Trophoblast cell (in vitro differentiated cells and primary cell): ENCODE measurements at regions not wholly inside any gene's neighbourhood (a gene's known extent, or its start where the extent isn't known, plus 50 kb on each side); places are given as distances from the start of the nearest gene placed in this dataset.
A peak's percentile ranks its signal among the peaks of the same experiment; 100 is the strongest.

ENCODE experiments used
- DNase-seq, 2 donors: peaks; one replicate each; pipeline ENCODE4 v3.0.0-alpha.2; 2016
- H2AFZ ChIP-seq: 2 replicates; pipeline ENCODE4 v1.6.1; 2013; ENCODE audit warnings: low read length, moderate library complexity, mild to moderate bottlenecking; ENCODE audit not compliant: insufficient read depth, poor library complexity
- H2AK5ac ChIP-seq: 2 replicates; pipeline ENCODE4 v1.6.1; 2013; ENCODE audit warnings: mild to moderate bottlenecking, low read length
- H2BK120ac ChIP-seq: 2 replicates; pipeline ENCODE4 v1.6.1; 2013; ENCODE audit warnings: low read length, mild to moderate bottlenecking, moderate library complexity; ENCODE audit not compliant: insufficient read depth, poor library complexity
- H2BK12ac ChIP-seq: 2 replicates; pipeline ENCODE4 v1.6.1; 2013; ENCODE audit warnings: mild to moderate bottlenecking, low read length, moderate library complexity
- H2BK5ac ChIP-seq: 2 replicates; pipeline ENCODE4 v1.6.1; 2013; ENCODE audit warnings: low read length, low read depth, moderate library complexity, mild to moderate bottlenecking; ENCODE audit not compliant: poor library complexity
- H3K14ac ChIP-seq: 2 replicates; pipeline ENCODE4 v1.6.1; 2013; ENCODE audit warnings: mild to moderate bottlenecking, low read length
- H3K18ac ChIP-seq: 2 replicates; pipeline ENCODE4 v1.6.1; 2013; ENCODE audit warnings: mild to moderate bottlenecking, low read length
- H3K23ac ChIP-seq: 2 replicates; pipeline ENCODE4 v1.6.1; 2013; ENCODE audit warnings: low read length
- H3K27ac ChIP-seq: 2 replicates; pipeline ENCODE4 v1.5.1; 2013; ENCODE audit warnings: low read depth, mild to moderate bottlenecking, inconsistent platforms, low read length, moderate library complexity
- H3K27me3 ChIP-seq: 2 replicates; pipeline ENCODE4 v1.6.1; 2013; ENCODE audit warnings: inconsistent platforms, mild to moderate bottlenecking, low read length, moderate library complexity; ENCODE audit not compliant: insufficient read depth
- H3K36me3 ChIP-seq, 2 experiments: 1 replicate in 1 of 2; 2 replicates in 1 of 2; pipeline ENCODE4 v1.6.1; 2013; ENCODE audit warnings: low read length in 2 of 2, mild to moderate bottlenecking in 2 of 2, moderate library complexity in 1 of 2; ENCODE audit not compliant: insufficient read depth in 2 of 2, control insufficient read depth in 1 of 2
- H3K4ac ChIP-seq: 2 replicates; pipeline ENCODE4 v1.6.1; 2013; ENCODE audit warnings: low read depth, mild to moderate bottlenecking, low read length, moderate library complexity
- H3K4me1 ChIP-seq, 2 experiments: 1 replicate in 1 of 2; 2 replicates in 1 of 2; pipeline ENCODE4 v1.6.1; 2013; ENCODE audit warnings: low read length in 2 of 2, mild to moderate bottlenecking in 2 of 2, moderate library complexity in 1 of 2; ENCODE audit not compliant: insufficient read depth in 2 of 2, control insufficient read depth in 1 of 2
- H3K4me2 ChIP-seq: 2 replicates; pipeline ENCODE4 v1.6.1; 2013; ENCODE audit warnings: inconsistent platforms, mild to moderate bottlenecking, low read length, moderate library complexity
- H3K4me3 ChIP-seq: 2 replicates; pipeline ENCODE4 v1.5.1; 2013; ENCODE audit warnings: mild to moderate bottlenecking, low read depth, low read length, inconsistent platforms
- H3K79me1 ChIP-seq: one replicate; pipeline ENCODE4 v1.6.1; 2013; ENCODE audit warnings: low read length
- H3K79me2 ChIP-seq: 2 replicates; pipeline ENCODE4 v1.6.1; 2013; ENCODE audit warnings: low read length, mild to moderate bottlenecking; ENCODE audit not compliant: control insufficient read depth, insufficient read depth, poor library complexity
- H3K9ac ChIP-seq: 2 replicates; pipeline ENCODE4 v1.6.1; 2013; ENCODE audit warnings: mild to moderate bottlenecking, low read length
- H3K9me3 ChIP-seq: 2 replicates; pipeline ENCODE4 v1.6.1; 2013; ENCODE audit warnings: low read depth, mild to moderate bottlenecking, control low read depth, inconsistent platforms, low read length; ENCODE audit not compliant: insufficient read depth
- H4K12ac ChIP-seq: 2 replicates; pipeline ENCODE4 v1.6.1; 2013; ENCODE audit warnings: low read depth, mild to moderate bottlenecking, low read length, moderate library complexity
- H4K8ac ChIP-seq: 2 replicates; pipeline ENCODE4 v1.6.1; 2013; ENCODE audit warnings: low read depth, mild to moderate bottlenecking, low read length, moderate library complexity
- H4K91ac ChIP-seq: one replicate; pipeline ENCODE4 v1.6.1; 2013; ENCODE audit warnings: low read depth, mild to moderate bottlenecking, low read length, moderate library complexity
- WGBS: extraction: QIAGEN DNeasy Blood & Tissue Kit; methylation state at CpG from one replicate; pipeline ENCODE4 v1.1.7; 2013; ENCODE audit warnings: missing lambda C conversion rate; ENCODE audit not compliant: insufficient read length, insufficient coverage; ENCODE audit errors: extremely low coverage; 5-methylcytosine and 5-hydroxymethylcytosine counted together

GRCh38 chr6:14221564-14222279, 104.2 kb downstream of the CD83 start:
- no peaks in the 10 kb centered on the region for H3K79me2 ChIP-seq
- no peak overlapping the region for H2AK5ac ChIP-seq
- no peak overlapping the region for H3K4ac ChIP-seq
- H2BK5ac ChIP-seq, result no peak overlapping the region
- no peaks in the 10 kb centered on the region for H3K4me1 ChIP-seq
- no peak overlapping the region for H2BK120ac ChIP-seq
- no peak overlapping the region for H2AFZ ChIP-seq
- H4K91ac ChIP-seq, result no peak overlapping the region
- no peaks in the 10 kb centered on the region for H3K9me3 ChIP-seq
- H2BK12ac ChIP-seq, result no peak overlapping the region
- no peak overlapping the region for H3K4me2 ChIP-seq
- H3K36me3 ChIP-seq, result no peaks in the 10 kb centered on the region
- no peak overlapping the region for H3K18ac ChIP-seq
- H3K27ac ChIP-seq, result no peak overlapping the region
- no peak overlapping the region for H4K8ac ChIP-seq
- H3K9ac ChIP-seq, result no peak overlapping the region
- no peak overlapping the region for H3K14ac ChIP-seq
- no peaks in the 10 kb centered on the region for H3K79me1 ChIP-seq
- WGBS, result no CpG with 5 or more reads among the region's 8 CpGs
- no peak overlapping the region for H3K4me3 ChIP-seq
- H3K23ac ChIP-seq, result no peak overlapping the region
- no peaks in the 10 kb centered on the region for H3K27me3 ChIP-seq
- H4K12ac ChIP-seq, result no peak overlapping the region
- DNase-seq, result no peak

DNA sequence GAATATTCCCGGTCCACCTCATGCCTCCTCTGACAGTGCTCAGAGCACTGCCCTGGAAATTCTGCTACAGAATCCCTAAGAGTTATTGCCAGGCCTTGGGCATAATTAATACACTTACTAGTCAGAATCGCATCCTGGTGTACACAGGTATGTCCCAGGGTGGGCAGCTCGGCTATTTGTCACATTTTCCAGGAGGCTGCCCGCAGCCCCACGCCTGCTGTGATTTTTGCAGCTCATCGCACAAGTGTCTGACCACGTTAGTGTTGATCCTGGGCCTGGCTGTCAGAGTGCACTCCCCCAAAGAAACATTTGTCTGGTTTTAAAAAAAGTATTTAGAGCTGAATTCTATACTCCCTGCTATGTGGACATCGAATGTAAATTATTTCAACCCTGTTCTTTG, 105.4 kb downstream of the CD83 start:
- no peaks in the 10 kb centered on the region for H3K79me2 ChIP-seq
- H3K9me3 ChIP-seq, result no peaks in the 10 kb centered on the region
- no peak overlapping the region for H3K14ac ChIP-seq
- H3K36me3 ChIP-seq, result no peaks in the 10 kb centered on the region
- H3K4me1 ChIP-seq, result no peaks in the 10 kb centered on the region
- H3K18ac ChIP-seq, result no peak overlapping the region
- no CpG with 5 or more reads among the region's 8 CpGs for WGBS
- no peak overlapping the region for H3K4me3 ChIP-seq
- no peak overlapping the region for H4K12ac ChIP-seq
- H3K27me3 ChIP-seq, result no peaks in the 10 kb centered on the region
- no peak overlapping the region for H4K91ac ChIP-seq
- H3K27ac ChIP-seq, result no peak overlapping the region
- no peak overlapping the region for H3K4ac ChIP-seq
- H2BK12ac ChIP-seq, result no peak overlapping the region
- H4K8ac ChIP-seq, result no peak overlapping the region
- no peaks in the 10 kb centered on the region for H3K79me1 ChIP-seq
- no peak for DNase-seq
- H3K4me2 ChIP-seq, result no peak overlapping the region
- no peak overlapping the region for H3K23ac ChIP-seq
- no peak overlapping the region for H2AK5ac ChIP-seq
- H3K9ac ChIP-seq, result no peak overlapping the region
- H2BK5ac ChIP-seq, result no peak overlapping the region
- no peak overlapping the region for H2BK120ac ChIP-seq
- H2AFZ ChIP-seq, result no peak overlapping the region

GRCh38 chr6:14224359-14225103, 107.0 kb downstream of the CD83 start:
- DNase-seq, result peak; percentile 6 to 76
- H3K27me3 ChIP-seq, result no peaks in the 10 kb centered on the region

GRCh38 chr6:14226051-14226660, 108.6 kb downstream of the CD83 start:
- Histone ChIP-seq H4K8ac (no peak overlapping the region), H3K18ac (no peak overlapping the region), H4K12ac (no peak overlapping the region), H3K27me3 (no peaks in the 10 kb centered on the region), H3K4ac (no peak overlapping the region), H3K14ac (no peak overlapping the region), H3K27ac (no peak overlapping the region), H2BK12ac (no peak overlapping the region), H2BK120ac (no peak overlapping the region), H2BK5ac (no peak overlapping the region), H3K9me3 (peaks cover 1% of the 10 kb centered on the region), H3K4me3 (no peak overlapping the region), H3K79me2 (no peaks in the 10 kb centered on the region), H3K79me1 (no peaks in the 10 kb centered on the region), H3K4me2 (no peak overlapping the region), H3K36me3 (no peaks in the 10 kb centered on the region), H2AK5ac (no peak overlapping the region), H4K91ac (no peak overlapping the region), H3K23ac (no peak overlapping the region), H3K4me1 (no peaks in the 10 kb centered on the region), H3K9ac (no peak overlapping the region), H2AFZ (no peak overlapping the region)
- DNase-seq, result no peak
- WGBS, result no CpG with 5 or more reads among the region's 2 CpGs

More at GRCh38 chr6:14224359-14225103, 107.0 kb downstream of the CD83 start:
- no peaks in the 10 kb centered on the region for H3K4me1 ChIP-seq
- no peaks in the 10 kb centered on the region for H3K79me1 ChIP-seq
- no peak overlapping the region for H2BK12ac ChIP-seq
- H3K79me2 ChIP-seq, result no peaks in the 10 kb centered on the region
- no peak overlapping the region for H3K4me3 ChIP-seq
- H3K4ac ChIP-seq, result no peak overlapping the region
- no peak overlapping the region for H3K9ac ChIP-seq
- H2AK5ac ChIP-seq, result no peak overlapping the region
- H3K18ac ChIP-seq, result no peak overlapping the region
- H4K8ac ChIP-seq, result no peak overlapping the region
- H4K91ac ChIP-seq, result no peak overlapping the region
- H2AFZ ChIP-seq, result no peak overlapping the region
- no peak overlapping the region for H3K4me2 ChIP-seq
- H3K36me3 ChIP-seq, result no peaks in the 10 kb centered on the region
- H4K12ac ChIP-seq, result no peak overlapping the region
- no peak overlapping the region for H3K23ac ChIP-seq
- WGBS, result no CpG with 5 or more reads among the region's 8 CpGs
- no peak overlapping the region for H3K27ac ChIP-seq
- H3K14ac ChIP-seq, result no peak overlapping the region
- no peak overlapping the region for H2BK5ac ChIP-seq
- no peak overlapping the region for H2BK120ac ChIP-seq
- no peaks in the 10 kb centered on the region for H3K9me3 ChIP-seq
